T-helper 1 cell treated with Interleukin-12 subunit alpha and Interleukin-12 subunit beta and Interleukin-4 antibody, amounts not matched to agents 30 μg/mL and 1 μg/mL, for 36 hours (primary cell): ENCODE measurements at regions not wholly inside any gene's neighbourhood (a gene's known extent, or its start where the extent isn't known, plus 50 kb on each side); places are given as distances from the start of the nearest gene placed in this dataset.

ENCODE experiments used
- H3K27ac Mint-ChIP-seq: one replicate; pipeline ENCODE4 v1.8.0; 2021; ENCODE audit warnings: mild to moderate bottlenecking, mixed read lengths
- H3K27me3 Mint-ChIP-seq: one replicate; pipeline ENCODE4 v1.8.0; 2021; ENCODE audit warnings: low read depth, mixed read lengths
- H3K36me3 Mint-ChIP-seq: one replicate; pipeline ENCODE4 v1.8.0; 2021; ENCODE audit warnings: low read depth, mixed read lengths
- H3K4me1 Mint-ChIP-seq: one replicate; pipeline ENCODE4 v1.8.0; 2021; ENCODE audit warnings: low read depth, mixed read lengths
- H3K4me3 Mint-ChIP-seq: one replicate; pipeline ENCODE4 v1.8.0; 2021; ENCODE audit warnings: mild to moderate bottlenecking, moderate library complexity, mixed read lengths
- H3K9me3 Mint-ChIP-seq: one replicate; pipeline ENCODE4 v1.8.0; 2021; ENCODE audit warnings: mixed read lengths

DNA sequence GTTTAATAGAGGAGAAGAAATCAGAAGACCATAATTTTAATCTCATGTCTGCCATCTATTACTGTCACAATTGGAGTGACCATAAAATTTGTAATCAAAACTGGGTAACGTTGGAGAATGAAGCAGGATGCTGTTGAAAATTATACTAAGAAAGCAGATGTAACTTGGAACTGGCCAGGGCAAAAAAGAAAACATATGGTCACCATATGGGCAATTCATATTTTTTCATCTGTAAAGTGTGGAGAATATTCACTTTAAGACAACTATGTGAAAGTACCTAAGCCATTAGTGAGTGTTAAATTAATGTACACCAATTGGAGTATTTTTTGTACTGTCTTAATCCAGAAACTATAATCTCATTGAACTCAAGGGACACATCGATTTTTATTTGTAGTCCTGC is 1008.0 kb downstream of the GLUD2 start:
- Mint-ChIP-seq H3K4me1 (no peaks in the 10 kb centered on the region), H3K27ac (no peak overlapping the region), H3K36me3 (no peaks in the 10 kb centered on the region), H3K9me3 (no peaks in the 10 kb centered on the region), H3K4me3 (no peak overlapping the region), H3K27me3 (no peaks in the 10 kb centered on the region)

DNA sequence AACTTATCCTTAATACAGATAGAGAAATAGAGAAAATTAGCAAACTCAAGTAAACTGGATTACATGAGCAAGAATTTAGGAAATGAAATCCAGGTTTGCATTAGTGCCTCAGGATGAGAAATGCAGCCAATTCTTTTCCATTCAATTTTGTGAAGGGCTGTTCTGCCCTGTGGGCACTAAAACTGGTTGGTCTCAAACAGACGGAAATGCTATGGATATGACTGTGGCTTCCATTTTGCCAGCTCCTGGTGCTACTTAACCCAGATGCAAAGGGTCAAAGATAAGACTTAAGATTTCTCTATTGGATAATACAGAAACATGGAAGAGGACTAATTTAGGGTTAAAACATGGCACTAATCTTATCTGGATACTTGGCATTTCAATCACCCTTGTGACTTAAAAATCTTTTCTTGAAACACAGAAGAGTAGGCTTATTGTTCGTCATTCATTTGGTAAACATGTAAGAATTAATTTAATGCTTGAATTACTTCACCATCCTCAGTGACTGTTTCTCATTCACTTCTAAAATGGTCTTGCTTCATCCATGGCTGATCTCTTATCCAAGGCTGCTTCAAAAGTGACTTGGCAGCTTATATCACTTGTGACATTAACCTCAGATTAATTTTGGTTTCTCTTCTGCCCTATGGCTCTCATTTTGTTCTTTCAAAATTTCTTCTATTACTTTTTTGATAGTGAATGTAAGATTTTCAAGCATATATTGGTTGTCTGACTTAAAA is 1008.7 kb downstream of the GLUD2 start:
- Mint-ChIP-seq H3K4me3 (no peak overlapping the region), H3K27ac (no peak overlapping the region), H3K27me3 (no peaks in the 10 kb centered on the region), H3K9me3 (no peaks in the 10 kb centered on the region), H3K4me1 (no peaks in the 10 kb centered on the region), H3K36me3 (no peaks in the 10 kb centered on the region)

DNA sequence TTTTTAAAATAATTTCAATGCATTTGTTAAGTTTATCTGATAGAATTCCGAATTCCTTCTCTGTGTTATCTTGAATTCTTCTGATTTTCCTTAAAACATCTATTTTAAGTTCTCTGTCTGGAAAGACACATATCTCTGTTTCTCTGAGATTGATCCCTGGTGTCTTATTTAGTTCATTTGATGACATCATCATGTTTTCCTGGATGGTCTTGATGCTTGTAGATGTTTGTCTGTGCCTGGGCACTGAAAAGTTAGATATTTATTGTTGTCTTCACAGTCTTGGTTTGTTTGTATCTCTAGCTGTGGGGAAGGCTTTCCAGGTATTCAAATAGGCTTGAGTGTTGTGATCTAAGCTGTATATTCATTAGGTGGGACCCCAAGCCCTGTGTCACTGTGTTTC is 1028.8 kb downstream of the GLUD2 start:
- Mint-ChIP-seq H3K27ac (no peak overlapping the region), H3K4me1 (no peaks in the 10 kb centered on the region), H3K9me3 (no peaks in the 10 kb centered on the region), H3K27me3 (no peaks in the 10 kb centered on the region), H3K36me3 (no peaks in the 10 kb centered on the region), H3K4me3 (no peak overlapping the region)

DNA sequence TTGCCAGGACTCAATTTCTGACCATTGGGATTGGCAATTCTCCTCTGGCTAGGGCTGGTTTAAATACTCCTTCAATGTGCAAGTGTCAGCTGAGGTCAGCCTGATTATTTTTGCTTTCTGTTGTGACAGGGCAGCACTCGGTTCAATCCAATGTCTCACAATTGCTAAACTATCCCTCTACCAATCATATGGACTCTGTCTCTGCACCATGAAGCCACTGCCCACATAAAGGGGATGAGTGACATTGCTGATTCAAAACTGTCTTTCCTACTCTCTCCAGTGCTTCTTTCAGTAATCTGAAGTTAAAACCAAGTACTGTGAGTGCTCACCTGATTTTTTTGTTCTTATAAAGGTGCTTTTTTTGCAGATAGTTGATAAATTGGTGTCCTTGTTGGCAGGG is 1030.7 kb downstream of the GLUD2 start:
- Mint-ChIP-seq H3K4me1 (no peaks in the 10 kb centered on the region), H3K36me3 (no peaks in the 10 kb centered on the region), H3K27ac (no peak overlapping the region), H3K27me3 (no peaks in the 10 kb centered on the region), H3K9me3 (no peaks in the 10 kb centered on the region), H3K4me3 (no peak overlapping the region)

DNA sequence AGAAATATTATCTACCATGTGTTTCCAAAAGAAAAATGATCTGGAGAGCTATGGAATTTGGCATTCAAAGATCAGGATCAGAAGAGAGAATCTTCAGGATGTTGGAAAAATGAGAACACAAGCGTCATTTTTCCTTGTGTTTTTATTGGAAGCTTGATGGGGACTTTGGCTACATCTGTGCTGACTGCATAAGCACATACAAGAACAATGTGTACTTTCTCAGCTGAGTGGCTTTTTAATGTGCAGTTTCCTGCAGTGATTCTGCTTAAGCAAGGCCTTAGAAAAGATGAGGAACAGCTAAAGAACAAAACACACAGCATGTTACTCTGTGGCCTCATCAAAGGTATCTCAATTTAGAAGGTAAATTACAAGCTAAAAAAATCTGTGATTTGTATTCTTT is 1039.9 kb downstream of the GLUD2 start:
- Mint-ChIP-seq H3K36me3 (no peaks in the 10 kb centered on the region), H3K9me3 (no peaks in the 10 kb centered on the region), H3K4me1 (no peaks in the 10 kb centered on the region), H3K27me3 (no peaks in the 10 kb centered on the region), H3K4me3 (no peak overlapping the region), H3K27ac (no peak overlapping the region)

DNA sequence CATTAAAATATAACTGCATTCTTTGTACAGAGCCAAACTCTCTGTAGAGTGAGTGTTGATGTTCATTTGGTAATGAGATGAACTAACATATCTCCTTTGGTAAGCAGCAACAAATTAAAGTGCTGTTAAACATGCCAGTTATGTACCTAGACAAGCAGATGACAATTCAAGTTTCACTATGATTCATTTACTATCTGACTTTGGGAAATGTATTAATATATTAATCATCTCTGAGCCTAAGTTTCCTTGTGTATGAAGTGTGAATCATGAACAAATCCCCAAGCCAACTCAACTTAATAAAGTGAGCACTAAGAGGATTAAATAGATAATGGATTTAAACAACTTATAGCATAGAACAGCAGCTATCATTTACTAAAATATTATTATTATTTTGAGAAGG is 1044.2 kb downstream of the GLUD2 start:
- H3K27ac Mint-ChIP-seq, result no peak overlapping the region
- H3K9me3 Mint-ChIP-seq, result peaks cover under 1% of the 10 kb centered on the region
- no peaks in the 10 kb centered on the region for H3K36me3 Mint-ChIP-seq
- no peaks in the 10 kb centered on the region for H3K4me1 Mint-ChIP-seq
- no peaks in the 10 kb centered on the region for H3K27me3 Mint-ChIP-seq
- H3K4me3 Mint-ChIP-seq, result no peak overlapping the region

DNA sequence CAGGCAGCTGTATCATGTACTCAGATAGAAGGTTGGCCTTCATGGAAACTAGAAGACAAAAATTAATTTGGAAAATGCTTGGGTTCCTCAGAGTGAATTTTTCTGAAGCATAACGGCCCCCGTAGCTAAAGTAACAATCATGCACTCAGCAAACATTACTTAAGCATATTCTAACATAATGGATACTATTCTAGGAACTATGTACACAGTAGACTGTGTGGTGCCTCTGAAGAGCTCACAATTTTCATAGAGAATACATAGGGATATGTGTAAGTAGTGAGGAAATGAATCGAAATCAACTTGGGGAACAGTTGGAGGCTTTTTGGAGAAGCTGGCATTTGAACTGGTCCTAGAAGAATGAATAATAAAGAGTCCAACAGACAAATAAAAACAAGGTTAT is 1045.0 kb downstream of the GLUD2 start:
- H3K27me3 Mint-ChIP-seq, result no peaks in the 10 kb centered on the region
- H3K36me3 Mint-ChIP-seq, result no peaks in the 10 kb centered on the region
- H3K4me3 Mint-ChIP-seq, result no peak overlapping the region
- H3K4me1 Mint-ChIP-seq, result no peaks in the 10 kb centered on the region
- no peak overlapping the region for H3K27ac Mint-ChIP-seq
- H3K9me3 Mint-ChIP-seq, result peaks cover 3% of the 10 kb centered on the region

DNA sequence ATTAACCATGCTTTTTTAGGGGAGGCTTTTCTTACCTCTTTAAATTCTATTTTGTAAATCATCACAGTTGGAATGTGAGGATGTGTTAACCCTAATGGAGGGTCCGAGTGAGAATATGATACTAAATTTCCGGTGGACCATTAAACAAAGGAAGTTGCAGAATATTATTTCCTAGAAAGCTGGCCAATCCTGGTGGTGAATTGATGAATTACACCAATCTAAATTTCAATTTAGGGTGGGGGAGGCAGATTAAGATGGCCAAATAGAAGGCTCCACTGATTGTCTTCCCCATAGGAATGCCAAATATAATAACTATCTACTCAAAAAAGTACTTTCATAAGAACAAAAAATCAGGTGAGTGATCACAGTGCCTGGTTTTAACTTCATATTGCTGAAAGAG is 1045.6 kb downstream of the GLUD2 start:
- no peak overlapping the region for H3K4me3 Mint-ChIP-seq
- H3K9me3 Mint-ChIP-seq, result peaks cover 3% of the 10 kb centered on the region
- no peaks in the 10 kb centered on the region for H3K4me1 Mint-ChIP-seq
- no peaks in the 10 kb centered on the region for H3K36me3 Mint-ChIP-seq
- H3K27ac Mint-ChIP-seq, result no peak overlapping the region
- no peaks in the 10 kb centered on the region for H3K27me3 Mint-ChIP-seq

DNA sequence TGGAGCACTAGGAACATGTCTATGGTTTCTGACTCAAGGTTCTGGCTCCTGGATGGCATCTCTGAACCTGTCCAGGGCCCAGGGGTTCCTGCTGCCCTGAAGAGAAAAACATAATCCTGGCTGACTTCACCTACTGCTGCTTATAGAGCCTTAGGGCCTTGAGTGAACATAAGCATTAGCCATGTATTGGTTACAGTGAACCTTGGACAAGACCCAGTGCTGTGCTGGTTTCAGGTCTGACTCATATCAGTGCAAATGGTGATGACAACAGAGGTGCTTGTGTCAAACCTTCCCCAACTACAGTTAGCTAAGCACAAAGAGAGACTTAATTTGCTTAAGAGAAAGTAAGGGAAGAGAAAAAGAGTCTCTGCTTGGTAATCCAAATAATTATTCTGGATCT is 1047.2 kb downstream of the GLUD2 start:
- Mint-ChIP-seq H3K9me3 (peaks cover 3% of the 10 kb centered on the region), H3K36me3 (no peaks in the 10 kb centered on the region), H3K27ac (no peak overlapping the region), H3K4me1 (no peaks in the 10 kb centered on the region), H3K4me3 (no peak overlapping the region), H3K27me3 (no peaks in the 10 kb centered on the region)

DNA sequence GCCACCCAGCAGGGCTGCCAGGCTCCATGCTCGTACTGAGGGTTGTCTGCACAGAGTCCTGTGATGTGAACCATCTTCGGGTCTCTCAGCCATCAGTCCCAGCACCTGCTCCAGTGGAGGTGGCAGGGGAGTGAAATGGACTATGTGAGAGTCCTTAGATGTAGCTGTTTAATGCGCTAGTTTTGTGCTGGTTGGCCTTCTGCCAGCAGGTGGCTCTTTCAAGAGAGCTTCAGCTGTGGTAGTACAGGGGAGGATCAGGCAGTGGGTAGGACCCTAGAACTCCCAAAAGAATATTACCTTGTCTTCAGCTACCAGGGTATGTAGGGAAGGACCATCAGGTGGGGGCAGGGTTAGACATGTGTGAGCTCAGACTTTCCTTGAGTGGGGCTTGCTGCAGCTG is 1066.0 kb downstream of the GLUD2 start:
- Mint-ChIP-seq H3K4me3 (no peak overlapping the region), H3K27me3 (no peaks in the 10 kb centered on the region), H3K9me3 (peaks cover 3% of the 10 kb centered on the region), H3K27ac (no peak overlapping the region), H3K4me1 (no peaks in the 10 kb centered on the region), H3K36me3 (no peaks in the 10 kb centered on the region)

DNA sequence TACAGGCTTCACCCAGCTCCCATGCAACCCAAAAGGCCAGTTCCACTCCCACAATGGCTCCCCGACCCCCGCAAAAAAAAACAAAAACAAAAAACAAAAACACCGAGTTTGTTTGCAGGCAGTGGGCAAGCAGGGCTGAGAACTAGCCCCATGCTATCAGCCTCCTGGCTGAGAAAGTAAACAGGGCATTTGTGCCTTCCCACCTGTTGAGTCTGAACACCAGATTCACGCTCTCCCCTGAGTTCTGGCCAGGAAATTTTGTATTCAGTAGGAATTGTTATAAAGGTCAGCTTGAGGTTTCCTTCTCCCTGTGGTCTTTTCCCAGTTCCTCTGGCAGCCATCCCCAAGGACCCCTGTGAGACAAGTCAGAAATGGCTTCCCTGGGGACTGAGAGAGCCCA is 1066.5 kb downstream of the GLUD2 start:
- no peak overlapping the region for H3K4me3 Mint-ChIP-seq
- H3K27ac Mint-ChIP-seq, result no peak overlapping the region
- H3K9me3 Mint-ChIP-seq, result peaks cover 3% of the 10 kb centered on the region
- no peaks in the 10 kb centered on the region for H3K4me1 Mint-ChIP-seq
- H3K27me3 Mint-ChIP-seq, result no peaks in the 10 kb centered on the region
- no peaks in the 10 kb centered on the region for H3K36me3 Mint-ChIP-seq

DNA sequence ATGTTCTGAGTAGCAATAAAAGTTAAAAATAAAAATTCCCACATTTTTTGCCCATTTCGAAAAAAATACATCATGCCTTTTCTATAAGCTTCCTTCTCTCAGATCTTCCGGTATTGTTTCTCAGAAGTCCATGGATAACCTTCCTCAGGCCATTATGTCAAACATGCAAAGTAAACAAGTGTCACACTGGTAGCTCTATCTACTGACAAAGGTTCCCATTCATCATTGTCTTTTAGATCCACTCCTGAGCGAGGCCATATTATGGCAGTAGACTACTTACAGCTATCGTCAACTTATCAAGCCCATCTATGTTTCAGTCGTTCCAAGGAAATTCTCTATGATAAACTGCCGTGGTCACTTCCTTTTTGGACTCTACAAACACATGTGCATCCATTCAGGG is 1068.2 kb downstream of the GLUD2 start:
- Mint-ChIP-seq H3K27me3 (no peaks in the 10 kb centered on the region), H3K4me1 (no peaks in the 10 kb centered on the region), H3K27ac (no peak overlapping the region), H3K4me3 (no peak overlapping the region), H3K36me3 (no peaks in the 10 kb centered on the region), H3K9me3 (no peaks in the 10 kb centered on the region)

DNA sequence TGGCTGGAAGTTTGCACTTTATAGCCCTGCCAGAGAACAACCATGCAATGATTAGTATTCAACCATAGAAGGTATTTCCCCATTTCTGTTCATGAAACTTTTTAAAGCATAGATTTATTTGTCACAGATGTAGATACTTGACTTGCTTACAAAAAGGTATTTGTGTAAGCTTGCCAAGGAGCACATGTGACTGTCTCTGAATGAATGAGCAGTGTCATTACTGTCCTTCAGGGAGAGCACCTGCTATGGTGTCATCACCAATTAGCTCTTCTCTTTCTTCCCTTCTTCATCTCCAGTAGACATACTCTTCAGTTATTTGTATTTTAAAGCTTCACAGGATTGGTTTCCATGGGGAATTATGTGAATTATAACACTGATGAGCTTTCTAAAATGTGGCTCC is 1064.7 kb upstream of the GRIA3 start:
- H3K4me3 Mint-ChIP-seq, result no peak overlapping the region
- H3K4me1 Mint-ChIP-seq, result no peaks in the 10 kb centered on the region
- H3K27ac Mint-ChIP-seq, result no peak overlapping the region
- H3K36me3 Mint-ChIP-seq, result no peaks in the 10 kb centered on the region
- H3K9me3 Mint-ChIP-seq, result no peaks in the 10 kb centered on the region
- no peaks in the 10 kb centered on the region for H3K27me3 Mint-ChIP-seq

DNA sequence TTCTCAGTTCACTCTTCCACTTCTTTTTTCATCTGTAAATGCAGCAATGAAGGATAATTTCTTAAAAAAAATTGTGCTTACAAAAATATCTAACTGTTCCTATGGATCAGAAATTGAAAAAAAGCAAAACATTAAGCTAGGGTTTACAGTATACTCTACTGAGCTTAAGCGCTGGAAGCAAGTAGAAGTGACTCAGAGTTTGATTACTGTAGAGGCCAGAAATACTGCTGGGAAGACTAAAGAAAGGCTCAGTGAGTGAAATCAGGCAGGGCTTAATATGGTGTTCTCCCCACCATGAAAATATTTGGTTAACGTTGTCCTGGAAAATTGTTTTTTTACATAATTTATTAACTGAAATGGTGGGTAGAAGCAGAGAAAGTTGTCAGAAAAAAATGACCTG is 1061.8 kb upstream of the GRIA3 start:
- H3K27ac Mint-ChIP-seq, result no peak overlapping the region
- no peaks in the 10 kb centered on the region for H3K27me3 Mint-ChIP-seq
- no peaks in the 10 kb centered on the region for H3K4me1 Mint-ChIP-seq
- H3K9me3 Mint-ChIP-seq, result peaks cover 2% of the 10 kb centered on the region
- H3K36me3 Mint-ChIP-seq, result no peaks in the 10 kb centered on the region
- H3K4me3 Mint-ChIP-seq, result no peak overlapping the region

DNA sequence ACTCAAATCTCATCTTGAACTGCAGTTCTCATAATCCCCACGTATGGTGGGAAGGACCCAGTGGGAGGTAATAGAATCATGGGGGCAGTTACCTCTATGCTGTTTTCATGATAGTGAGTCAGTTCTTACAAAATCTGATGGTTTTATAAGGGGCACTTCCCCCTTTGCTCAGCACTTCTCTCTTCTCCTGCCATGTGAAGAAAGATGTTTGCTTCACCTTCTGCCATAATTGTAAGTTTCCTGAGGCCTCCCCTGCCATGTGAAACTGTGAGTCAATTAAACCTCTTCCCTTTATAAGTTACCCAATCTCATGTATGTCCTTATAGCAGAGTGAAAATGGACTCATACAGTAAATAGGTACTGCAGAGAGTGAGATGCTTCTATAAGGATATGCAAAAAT is 1050.6 kb upstream of the GRIA3 start:
- Mint-ChIP-seq H3K27me3 (no peaks in the 10 kb centered on the region), H3K4me1 (no peaks in the 10 kb centered on the region), H3K36me3 (no peaks in the 10 kb centered on the region), H3K9me3 (no peaks in the 10 kb centered on the region), H3K4me3 (no peak overlapping the region), H3K27ac (no peak overlapping the region)

DNA sequence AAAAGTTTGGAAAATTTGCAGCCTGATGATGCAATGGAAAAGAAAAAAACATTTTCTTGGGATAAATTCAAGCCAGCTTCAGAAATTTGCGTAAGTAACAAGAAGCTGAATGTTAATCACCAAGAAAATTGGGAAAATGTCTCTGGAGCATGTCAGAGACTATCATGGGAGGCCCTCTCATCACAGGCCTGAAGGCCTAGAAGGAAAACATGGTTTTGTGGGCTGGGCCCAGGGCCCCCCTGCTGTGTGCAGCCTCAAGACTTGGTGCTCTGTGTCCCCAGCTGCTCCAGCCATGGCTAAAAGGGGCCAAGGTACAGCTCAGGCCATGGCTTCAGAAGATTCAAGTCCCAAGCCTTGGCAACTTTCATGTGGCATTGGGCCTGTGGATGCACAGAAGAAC is 1049.8 kb upstream of the GRIA3 start:
- H3K36me3 Mint-ChIP-seq, result no peaks in the 10 kb centered on the region
- H3K27me3 Mint-ChIP-seq, result no peaks in the 10 kb centered on the region
- H3K4me3 Mint-ChIP-seq, result no peak overlapping the region
- H3K9me3 Mint-ChIP-seq, result no peaks in the 10 kb centered on the region
- no peak overlapping the region for H3K27ac Mint-ChIP-seq
- no peaks in the 10 kb centered on the region for H3K4me1 Mint-ChIP-seq
